D341Med (cell line): ENCODE measurements at regions not wholly inside any gene's neighbourhood (a gene's known extent, or its start where the extent isn't known, plus 50 kb on each side); places are given as distances from the start of the nearest gene placed in this dataset.
A peak's percentile ranks its signal among the peaks of the same experiment; 100 is the strongest.

Experiments used
- DNase-seq: peaks from one replicate; pipeline ENCODE4 v3.0.0; 2012; ENCODE audit warnings: low spot score

- DNase-seq: no peak
Observed at GRCh38 chr7:140242057-140243031, 65.6 kb upstream of the KDM7A start.

DNA sequence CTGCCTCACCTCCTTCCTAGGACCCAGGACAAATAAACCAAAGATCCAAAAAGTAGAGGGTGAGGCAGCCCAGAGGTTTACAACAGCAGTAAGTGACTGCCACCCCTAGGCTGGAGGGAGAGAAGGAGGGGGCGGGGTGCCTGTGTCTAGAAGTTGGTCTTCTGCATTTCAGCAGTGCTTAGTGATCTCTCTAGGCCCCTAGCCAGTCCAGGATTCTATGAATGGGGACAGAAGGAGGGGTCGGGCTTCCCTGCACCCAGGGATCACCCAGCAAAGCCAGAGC, 62.8 kb upstream of the KDM7A start:
- DNase-seq: no peak

DNA sequence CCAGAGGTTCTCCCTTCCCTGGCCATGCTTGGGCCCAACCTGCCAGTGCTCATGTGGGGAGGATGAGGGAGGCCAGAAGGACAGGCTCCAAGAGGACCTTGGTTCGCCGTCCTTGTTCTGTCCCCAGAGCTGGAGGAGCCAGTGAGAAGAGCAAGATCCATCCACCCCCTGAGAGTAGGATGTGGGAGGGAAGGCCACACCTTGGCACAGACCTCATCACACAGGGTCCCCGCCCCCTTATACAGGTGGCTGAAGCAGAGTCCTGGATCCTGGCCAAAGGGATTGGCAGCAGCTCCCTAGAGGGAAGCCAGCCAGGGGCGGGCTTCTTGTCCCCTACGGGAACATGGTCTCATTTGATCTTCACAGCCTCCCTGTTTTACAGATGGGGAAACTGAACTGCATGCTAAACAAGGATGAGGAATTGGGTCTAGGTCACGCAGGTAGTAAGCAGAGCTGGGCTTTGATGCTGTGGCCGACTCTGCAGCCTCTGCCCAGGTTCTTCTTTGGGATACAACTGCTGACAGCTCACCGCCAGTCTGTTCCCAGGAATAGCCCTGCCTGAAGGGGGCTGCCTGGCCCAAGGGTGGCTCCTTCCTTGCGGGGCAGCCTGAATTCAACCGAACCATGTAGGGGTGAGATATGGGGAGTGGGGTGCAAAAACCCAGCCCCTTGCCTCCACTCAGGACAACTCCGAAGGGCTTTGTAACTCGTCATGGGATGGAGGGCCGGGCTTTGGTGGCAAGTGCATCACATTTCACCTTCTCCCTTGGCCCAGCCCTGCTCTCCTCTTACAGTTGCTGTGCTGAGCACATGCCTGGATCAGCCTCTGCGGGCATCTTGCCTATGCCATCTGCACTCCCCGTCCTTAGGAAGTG, 62.2 kb upstream of the KDM7A start:
- no peak for DNase-seq

GRCh38 chr7:140237390-140237789, 60.6 kb upstream of the KDM7A start:
- DNase-seq: no peak

DNA sequence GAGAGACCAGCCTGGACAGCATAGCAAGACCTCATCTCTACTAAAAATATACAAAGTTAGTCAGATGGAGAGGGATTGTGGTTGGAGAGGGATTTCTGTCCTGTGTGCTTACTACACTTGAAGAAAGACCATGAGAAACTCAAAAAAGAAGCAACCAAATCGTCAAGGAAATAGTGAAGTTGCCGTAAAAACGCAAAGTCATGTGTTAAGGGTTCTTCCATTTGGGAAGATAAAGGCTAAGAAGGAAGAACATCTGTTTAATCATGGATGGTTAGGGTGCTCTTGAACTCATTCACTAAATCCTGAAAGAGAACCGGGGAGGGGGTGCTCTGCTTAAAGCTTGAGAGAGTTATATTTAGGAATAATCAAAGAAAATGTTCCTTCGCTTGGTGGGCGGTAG, 59.8 kb upstream of the KDM7A start:
- no peak for DNase-seq

- no peak for DNase-seq
Observed at GRCh38 chr7:140235114-140235513, 58.3 kb upstream of the KDM7A start.

DNA sequence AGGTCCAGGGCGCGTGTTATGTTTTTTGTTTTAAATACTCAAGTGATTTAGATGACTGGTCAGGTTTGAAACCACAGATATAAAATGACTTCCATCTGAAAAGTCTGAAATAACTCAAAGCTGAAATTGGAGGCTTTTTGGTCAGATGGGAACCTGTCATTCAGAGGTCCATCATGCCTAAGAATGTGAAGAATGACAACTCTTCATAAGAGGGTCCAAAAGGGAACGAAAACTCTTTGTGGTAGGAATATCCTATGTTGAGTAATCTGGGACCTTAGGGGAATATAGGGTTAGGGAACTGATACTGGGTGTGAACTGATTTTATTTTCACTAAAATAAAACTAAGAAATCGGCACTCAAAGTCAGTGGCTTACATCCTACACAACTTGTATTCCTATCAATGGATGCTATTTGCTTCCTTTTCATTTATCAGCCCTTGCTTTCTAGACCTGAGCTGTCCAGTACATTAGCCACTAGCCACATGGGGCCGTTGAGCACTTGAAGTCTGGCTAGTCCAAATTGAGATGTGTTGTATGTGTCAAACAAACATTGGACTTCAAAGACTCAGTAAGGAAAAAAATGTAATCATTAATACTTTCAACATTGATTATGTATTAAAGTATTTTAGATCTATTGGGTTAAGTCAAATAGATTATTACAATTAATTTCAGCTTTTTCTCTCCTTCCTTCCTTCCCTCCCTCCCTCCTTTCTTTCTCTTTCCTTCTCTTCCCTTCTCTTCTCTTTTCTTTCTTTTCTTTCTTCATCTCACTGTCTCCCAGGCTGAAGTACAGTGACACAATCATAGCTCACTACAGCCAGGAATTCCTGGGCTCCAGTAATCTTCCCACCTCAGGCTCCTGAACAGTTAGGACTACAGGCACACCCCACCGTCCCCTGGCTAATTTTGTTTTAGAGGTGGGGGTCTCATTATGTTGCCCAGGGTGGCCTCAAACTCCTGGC, 56.5 kb upstream of the KDM7A start:
- DNase-seq: no peak

GRCh38 chr7:140231771-140232491, 55.1 kb upstream of the KDM7A start:
- DNase-seq: no peak

- peak; percentile 82 for DNase-seq
Observed at GRCh38 chr7:140230861-140231770, 54.3 kb upstream of the KDM7A start.

GRCh38 chr7:140230516-140230860, 53.7 kb upstream of the KDM7A start:
- DNase-seq: peak; percentile 71

DNA sequence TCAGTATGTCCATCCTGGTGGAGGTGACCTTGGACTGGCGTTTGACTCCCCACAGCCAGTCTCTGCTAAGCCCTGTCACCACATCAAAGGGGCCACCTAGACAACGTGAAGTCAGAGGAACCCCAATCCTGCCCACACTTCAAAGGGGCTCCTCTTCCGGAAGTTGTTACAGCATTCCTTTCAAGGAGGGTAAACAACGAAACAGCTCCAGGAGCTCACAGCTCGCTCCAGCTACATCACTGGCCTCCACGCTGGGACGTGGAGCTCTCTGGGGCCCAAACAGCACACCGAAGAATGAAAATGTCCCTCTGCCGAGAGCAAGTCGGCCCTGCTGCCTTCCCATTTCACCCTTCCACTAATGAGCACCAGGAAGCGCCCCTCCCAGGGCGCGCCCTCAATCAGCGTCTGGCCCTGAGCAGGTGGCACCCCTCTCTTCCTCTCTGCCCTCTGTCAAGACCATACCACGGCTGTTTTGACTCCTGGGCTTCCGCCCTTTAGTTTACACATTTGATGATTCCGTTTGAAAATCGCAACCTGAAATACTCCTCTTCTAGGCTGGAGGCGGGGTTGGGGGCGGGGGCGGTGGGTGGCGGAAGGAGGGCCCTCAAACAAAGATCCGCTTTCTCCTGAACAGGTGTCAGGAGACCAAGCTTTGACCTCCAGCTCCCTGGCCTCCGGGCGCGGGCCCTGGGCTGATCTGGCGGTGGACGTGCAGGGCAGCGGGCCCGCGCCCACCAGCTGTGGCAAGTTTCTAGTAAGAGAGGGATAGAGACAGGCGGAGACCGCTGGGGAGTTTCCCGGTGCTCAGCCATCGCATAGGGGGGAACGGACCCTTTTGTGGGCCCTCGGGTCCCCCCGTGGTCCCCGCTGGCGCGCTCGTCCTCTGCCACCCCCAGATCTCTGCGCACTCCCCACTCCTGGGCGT, 53.1 kb upstream of the KDM7A start:
- no peak for DNase-seq

DNA sequence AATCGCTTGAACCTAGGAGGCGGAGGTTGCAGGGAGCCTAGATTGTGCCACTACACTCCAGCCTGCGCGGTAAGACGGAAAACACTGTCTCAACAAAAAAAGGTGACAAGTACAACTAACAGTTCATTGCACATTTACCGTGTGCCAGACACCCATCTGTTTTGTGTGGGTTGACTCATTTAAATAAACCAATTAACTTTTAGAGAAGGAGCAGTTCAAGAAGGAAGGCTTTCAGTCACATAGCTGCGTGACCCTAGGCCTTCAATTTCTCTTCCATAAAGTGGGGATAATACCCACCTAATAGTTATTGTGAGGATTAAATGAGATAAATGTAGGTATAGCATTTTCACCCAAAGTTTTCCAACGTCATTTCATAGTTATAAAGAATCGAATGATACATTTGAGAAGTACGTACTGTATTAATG, 52.3 kb upstream of the KDM7A start:
- DNase-seq: no peak
